ENCODE measurements at regions not wholly inside any gene's neighbourhood (a gene's known extent, or its start where the extent isn't known, plus 50 kb on each side); places are given as distances from the start of the nearest gene placed in this dataset.

GRCh38 chr4:79049840-79050540, 110.8 kb upstream of the PAQR3 start:
- DNase-seq (ENCODE audit: low spot score), result no peak
- intact Hi-C loops (cut with DNase I), result no loop called here
- no peak for ATAC-seq

- DNase-seq (ENCODE audit: low spot score) (no peak), ATAC-seq (no peak)
- intact Hi-C loops (cut with DNase I), result no loop called here
Observed at GRCh38 chr4:79048878-79049277, 109.6 kb upstream of the PAQR3 start.

GRCh38 chr4:79047316-79047715, 108.1 kb upstream of the PAQR3 start:
- no peak for DNase-seq (ENCODE audit: low spot score)
- ATAC-seq, result no peak
- intact Hi-C loops (cut with DNase I), result no loop called here

- intact Hi-C loops (cut with DNase I), result no loop called here
- no peak for ATAC-seq
Observed at GRCh38 chr4:79046016-79046592, 106.9 kb upstream of the PAQR3 start.

GRCh38 chr4:79044141-79044659, 105.0 kb upstream of the PAQR3 start:
- intact Hi-C loops (cut with DNase I), result no loop called here
- DNase-seq (ENCODE audit: low spot score) (no peak), ATAC-seq (no peak)

More at GRCh38 chr4:79046016-79046592, 106.9 kb upstream of the PAQR3 start:
- no peak for DNase-seq (ENCODE audit: low spot score)

- DNase-seq (ENCODE audit: low spot score) (no peak), ATAC-seq (no peak)
- intact Hi-C loops (cut with DNase I), result no loop called here
Observed at GRCh38 chr4:79043138-79043537, 103.9 kb upstream of the PAQR3 start.

- intact Hi-C loops (cut with DNase I), result no loop called here
- no peak for DNase-seq (ENCODE audit: low spot score)
- ATAC-seq, result peak; percentile 61
Observed at GRCh38 chr4:79042079-79042674, 102.9 kb upstream of the PAQR3 start.

GRCh38 chr4:79034544-79034943, 95.3 kb upstream of the PAQR3 start:
- ATAC-seq (no peak), DNase-seq (ENCODE audit: low spot score) (no peak)
- intact Hi-C loops (cut with DNase I), result no loop called here

GRCh38 chr4:79030973-79031372, 91.7 kb upstream of the PAQR3 start:
- intact Hi-C loops (cut with DNase I), result no loop called here
- DNase-seq (ENCODE audit: low spot score), result no peak
- ATAC-seq, result no peak

- no peak for DNase-seq (ENCODE audit: low spot score)
- intact Hi-C loops (cut with DNase I), result no loop called here
- no peak for ATAC-seq
Observed at GRCh38 chr4:79027656-79028055, 88.4 kb upstream of the PAQR3 start.

GRCh38 chr4:79025170-79025569, 85.9 kb upstream of the PAQR3 start:
- DNase-seq (ENCODE audit: low spot score) (no peak), ATAC-seq (no peak)
- intact Hi-C loops (cut with DNase I), result no loop called here

- ATAC-seq (no peak), DNase-seq (ENCODE audit: low spot score) (no peak)
- intact Hi-C loops (cut with DNase I), result no loop called here
Observed at GRCh38 chr4:79023799-79024770, 84.8 kb upstream of the PAQR3 start.

GRCh38 chr4:79022529-79022928, 83.3 kb upstream of the PAQR3 start:
- no peak for DNase-seq (ENCODE audit: low spot score)
- intact Hi-C loops (cut with DNase I), result no loop called here
- no peak for ATAC-seq

- ATAC-seq, result no peak
- no peak for DNase-seq (ENCODE audit: low spot score)
- intact Hi-C loops (cut with DNase I), result no loop called here
Observed at GRCh38 chr4:79017481-79017880, 78.2 kb upstream of the PAQR3 start.

- ATAC-seq (no peak), DNase-seq (ENCODE audit: low spot score) (no peak)
- intact Hi-C loops (cut with DNase I), result no loop called here
Observed at GRCh38 chr4:79016878-79017277, 77.6 kb upstream of the PAQR3 start.

- intact Hi-C loops (cut with DNase I), result no loop called here
- no peak for ATAC-seq
- no peak for DNase-seq (ENCODE audit: low spot score)
Observed at GRCh38 chr4:79015411-79015810, 76.2 kb upstream of the PAQR3 start.

- DNase-seq (ENCODE audit: low spot score) (no peak), ATAC-seq (no peak)
- intact Hi-C loops (cut with DNase I), result no loop called here
Observed at GRCh38 chr4:79014230-79014629, 75.0 kb upstream of the PAQR3 start.

GRCh38 chr4:79013756-79014155, 74.5 kb upstream of the PAQR3 start:
- intact Hi-C loops (cut with DNase I), result no loop called here
- DNase-seq (ENCODE audit: low spot score), result no peak
- ATAC-seq, result no peak

Measured in sciatic nerve (tissue), 2 donors.